ENCODE measurements at regions not wholly inside any gene's neighbourhood (a gene's known extent, or its start where the extent isn't known, plus 50 kb on each side); places are given as distances from the start of the nearest gene placed in this dataset.

DNA sequence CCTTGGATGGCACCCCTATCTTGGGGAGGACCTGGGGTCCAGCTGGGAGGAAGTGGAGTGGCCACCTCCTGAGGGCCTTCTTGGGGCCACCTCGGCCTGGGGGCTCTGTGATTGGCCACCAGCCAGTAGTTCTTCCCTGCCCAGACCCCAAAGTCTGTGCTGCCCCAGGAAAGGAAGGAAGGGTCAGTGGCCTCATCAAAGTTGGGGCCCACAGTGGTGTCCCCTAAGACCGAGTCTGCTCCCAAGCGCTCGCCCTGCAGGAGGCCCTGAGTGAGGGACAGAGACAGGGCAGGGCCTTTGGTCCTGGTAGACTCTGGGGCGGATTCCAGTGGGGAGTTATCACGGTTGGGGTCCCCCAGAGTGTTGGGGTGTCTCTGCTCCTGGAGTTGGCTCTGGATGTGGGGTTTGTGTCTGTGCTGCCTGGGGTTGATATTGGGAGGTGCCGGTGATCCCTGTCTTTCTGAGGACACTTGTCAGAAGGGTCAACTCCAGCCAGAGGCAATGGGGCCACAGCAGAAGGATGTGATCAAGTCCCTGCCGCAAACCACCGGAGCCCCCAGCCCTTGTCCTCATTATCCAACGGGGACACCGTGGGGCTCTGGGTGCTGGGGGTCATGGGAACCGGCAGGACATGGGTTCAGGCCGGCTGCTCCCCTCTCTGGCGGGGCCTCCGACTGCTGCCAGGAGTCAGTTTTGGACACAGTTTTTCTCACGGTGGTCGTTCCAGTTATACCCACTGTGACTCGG, 364.3 kb downstream of the TMEM121 start:
- TF ChIP-seq SMC3 (IDR thresholded peaks at IDR 0.05) (no peak), CTCF (IDR thresholded peaks at IDR 0.05) (no peak), NPAS2 (CRISPR knock-in tag; IDR thresholded peaks at IDR 0.05; ENCODE audit: borderline replicate concordance) (no peak), ESRRA (IDR thresholded peaks at IDR 0.05; ENCODE audit: borderline replicate concordance, low read length) (no peak), ZC3H11A (IDR thresholded peaks at IDR 0.05) (no peak), BHLHE40 (IDR thresholded peaks at IDR 0.05; ENCODE audit: low read depth, low read length) (no peak), POLR2A (IDR thresholded peaks at IDR 0.05; ENCODE audit: low read length) (no peak), HOXB13 (CRISPR knock-in tag; IDR thresholded peaks at IDR 0.05; ENCODE audit: low read depth) (no peak), MAFK (IDR thresholded peaks at IDR 0.05; ENCODE audit: partially characterized antibody) (no peak), ELK1 (IDR thresholded peaks at IDR 0.05; ENCODE audit: low read depth, low read length) (no peak), MAX (IDR thresholded peaks at IDR 0.05) (no peak), NR3C1 (IDR thresholded peaks at IDR 0.05) (no peak)
- TF ChIP-seq, protein P1, sequence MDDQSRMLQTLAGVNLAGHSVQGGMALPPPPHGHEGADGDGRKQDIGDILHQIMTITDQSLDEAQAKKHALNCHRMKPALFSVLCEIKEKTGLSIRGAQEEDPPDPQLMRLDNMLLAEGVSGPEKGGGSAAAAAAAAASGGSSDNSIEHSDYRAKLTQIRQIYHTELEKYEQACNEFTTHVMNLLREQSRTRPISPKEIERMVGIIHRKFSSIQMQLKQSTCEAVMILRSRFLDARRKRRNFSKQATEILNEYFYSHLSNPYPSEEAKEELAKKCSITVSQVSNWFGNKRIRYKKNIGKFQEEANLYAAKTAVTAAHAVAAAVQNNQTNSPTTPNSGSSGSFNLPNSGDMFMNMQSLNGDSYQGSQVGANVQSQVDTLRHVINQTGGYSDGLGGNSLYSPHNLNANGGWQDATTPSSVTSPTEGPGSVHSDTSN (IDR thresholded peaks at IDR 0.05), result no peak
- TF ChIP-seq, protein P2, sequence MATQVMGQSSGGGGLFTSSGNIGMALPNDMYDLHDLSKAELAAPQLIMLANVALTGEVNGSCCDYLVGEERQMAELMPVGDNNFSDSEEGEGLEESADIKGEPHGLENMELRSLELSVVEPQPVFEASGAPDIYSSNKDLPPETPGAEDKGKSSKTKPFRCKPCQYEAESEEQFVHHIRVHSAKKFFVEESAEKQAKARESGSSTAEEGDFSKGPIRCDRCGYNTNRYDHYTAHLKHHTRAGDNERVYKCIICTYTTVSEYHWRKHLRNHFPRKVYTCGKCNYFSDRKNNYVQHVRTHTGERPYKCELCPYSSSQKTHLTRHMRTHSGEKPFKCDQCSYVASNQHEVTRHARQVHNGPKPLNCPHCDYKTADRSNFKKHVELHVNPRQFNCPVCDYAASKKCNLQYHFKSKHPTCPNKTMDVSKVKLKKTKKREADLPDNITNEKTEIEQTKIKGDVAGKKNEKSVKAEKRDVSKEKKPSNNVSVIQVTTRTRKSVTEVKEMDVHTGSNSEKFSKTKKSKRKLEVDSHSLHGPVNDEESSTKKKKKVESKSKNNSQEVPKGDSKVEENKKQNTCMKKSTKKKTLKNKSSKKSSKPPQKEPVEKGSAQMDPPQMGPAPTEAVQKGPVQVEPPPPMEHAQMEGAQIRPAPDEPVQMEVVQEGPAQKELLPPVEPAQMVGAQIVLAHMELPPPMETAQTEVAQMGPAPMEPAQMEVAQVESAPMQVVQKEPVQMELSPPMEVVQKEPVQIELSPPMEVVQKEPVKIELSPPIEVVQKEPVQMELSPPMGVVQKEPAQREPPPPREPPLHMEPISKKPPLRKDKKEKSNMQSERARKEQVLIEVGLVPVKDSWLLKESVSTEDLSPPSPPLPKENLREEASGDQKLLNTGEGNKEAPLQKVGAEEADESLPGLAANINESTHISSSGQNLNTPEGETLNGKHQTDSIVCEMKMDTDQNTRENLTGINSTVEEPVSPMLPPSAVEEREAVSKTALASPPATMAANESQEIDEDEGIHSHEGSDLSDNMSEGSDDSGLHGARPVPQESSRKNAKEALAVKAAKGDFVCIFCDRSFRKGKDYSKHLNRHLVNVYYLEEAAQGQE (IDR thresholded peaks at IDR 0.05), result no peak
